ENCODE measurements at regions not wholly inside any gene's neighbourhood (a gene's known extent, or its start where the extent isn't known, plus 50 kb on each side); places are given as distances from the start of the nearest gene placed in this dataset.

GRCh38 chr13:73556128-73556527, 497.3 kb downstream of the KLF5 start:
- no peak for ATAC-seq (ENCODE audit: poor library complexity)
- no peak overlapping the region for H3K4me3 Mint-ChIP-seq
- Histone ChIP-seq H3K27me3 (ENCODE audit: control insufficient read depth in 1 of 2, insufficient read depth in 2 of 2, low read length in 2 of 2) (no peaks in the 10 kb centered on the region), H3K4me1 (ENCODE audit: insufficient read depth, low read length) (no peaks in the 10 kb centered on the region), H3K9me3 (ENCODE audit: control insufficient read depth in 1 of 2, insufficient read depth in 1 of 2, low read length in 2 of 2) (no peaks in the 10 kb centered on the region), H3K36me3 (ENCODE audit: insufficient read depth, low read length) (no peaks in the 10 kb centered on the region), H3K27ac (ENCODE audit: low read depth in 1 of 2, low read length in 2 of 2) (no peak overlapping the region), H3K4me3 (ENCODE audit: low read length) (no peak overlapping the region)
- no peaks in the 10 kb centered on the region for H3K9me3 Mint-ChIP-seq
- no peak for TF ChIP-seq CTCF (IDR thresholded peaks at IDR 0.05)
- POLR2A ChIA-PET: no interaction called here
- no peaks in the 10 kb centered on the region for H3K27me3 Mint-ChIP-seq
- no peaks in the 10 kb centered on the region for H3K4me1 Mint-ChIP-seq (ENCODE audit: low read depth)
- CTCF ChIA-PET: no interaction called here
- H3K27ac Mint-ChIP-seq: no peak overlapping the region
- H3K36me3 Mint-ChIP-seq (ENCODE audit: low read depth): no peaks in the 10 kb centered on the region
- intact Hi-C loops (cut with DNase I, micrococcal nuclease): no loop called here
- no peak for DNase-seq

- Mint-ChIP-seq H3K36me3 (ENCODE audit: low read depth) (no peaks in the 10 kb centered on the region), H3K4me1 (ENCODE audit: low read depth) (no peaks in the 10 kb centered on the region), H3K4me3 (no peak overlapping the region), H3K27ac (no peak overlapping the region), H3K27me3 (peaks cover 5% of the 10 kb centered on the region), H3K9me3 (no peaks in the 10 kb centered on the region)
- no peak overlapping the region for H3K27ac ChIP-seq (ENCODE audit: low read depth in 1 of 2, low read length in 2 of 2)
- H3K9me3 ChIP-seq (ENCODE audit: control insufficient read depth in 1 of 2, insufficient read depth in 1 of 2, low read length in 2 of 2): no peaks in the 10 kb centered on the region
- H3K4me3 ChIP-seq (ENCODE audit: low read length): no peak overlapping the region
- H3K4me1 ChIP-seq (ENCODE audit: insufficient read depth, low read length): no peaks in the 10 kb centered on the region
- no peak for ATAC-seq (ENCODE audit: poor library complexity)
- H3K27me3 ChIP-seq (ENCODE audit: control insufficient read depth in 1 of 2, insufficient read depth in 2 of 2, low read length in 2 of 2): no peaks in the 10 kb centered on the region
- no peaks in the 10 kb centered on the region for H3K36me3 ChIP-seq (ENCODE audit: insufficient read depth, low read length)
- ChIA-PET POLR2A (no interaction called here), CTCF (no interaction called here)
- no peak for DNase-seq
- intact Hi-C loops (cut with DNase I, micrococcal nuclease): no loop called here
- TF ChIP-seq CTCF (IDR thresholded peaks at IDR 0.05): no peak
Observed at GRCh38 chr13:73551736-73552135, 492.9 kb downstream of the KLF5 start.

- H3K27ac Mint-ChIP-seq: no peak overlapping the region
- Histone ChIP-seq H3K9me3 (ENCODE audit: control insufficient read depth in 1 of 2, insufficient read depth in 1 of 2, low read length in 2 of 2) (no peaks in the 10 kb centered on the region), H3K27ac (ENCODE audit: low read depth in 1 of 2, low read length in 2 of 2) (no peak overlapping the region), H3K4me3 (ENCODE audit: low read length) (no peak overlapping the region), H3K4me1 (ENCODE audit: insufficient read depth, low read length) (no peaks in the 10 kb centered on the region), H3K36me3 (ENCODE audit: insufficient read depth, low read length) (no peaks in the 10 kb centered on the region), H3K27me3 (ENCODE audit: control insufficient read depth in 1 of 2, insufficient read depth in 2 of 2, low read length in 2 of 2) (no peaks in the 10 kb centered on the region)
- H3K27me3 Mint-ChIP-seq: peaks cover 9% of the 10 kb centered on the region
- ATAC-seq (ENCODE audit: poor library complexity) (no peak), DNase-seq (no peak)
- H3K9me3 Mint-ChIP-seq: no peaks in the 10 kb centered on the region
- TF ChIP-seq CTCF (IDR thresholded peaks at IDR 0.05): no peak
- no peaks in the 10 kb centered on the region for H3K36me3 Mint-ChIP-seq (ENCODE audit: low read depth)
- CTCF ChIA-PET: no interaction called here
- intact Hi-C loops (cut with DNase I, micrococcal nuclease): no loop called here
- no peaks in the 10 kb centered on the region for H3K4me1 Mint-ChIP-seq (ENCODE audit: low read depth)
- POLR2A ChIA-PET: interaction anchor here (1.0 kb wide), 1 partner anchor 10 kb away, joined by 3 read pairs; no protein-coding TSS in a partner anchor
- no peak overlapping the region for H3K4me3 Mint-ChIP-seq
Observed at GRCh38 chr13:73549717-73550116, 490.9 kb downstream of the KLF5 start.
